ENCODE measurements at regions not wholly inside any gene's neighbourhood (a gene's known extent, or its start where the extent isn't known, plus 50 kb on each side); places are given as distances from the start of the nearest gene placed in this dataset.

DNA sequence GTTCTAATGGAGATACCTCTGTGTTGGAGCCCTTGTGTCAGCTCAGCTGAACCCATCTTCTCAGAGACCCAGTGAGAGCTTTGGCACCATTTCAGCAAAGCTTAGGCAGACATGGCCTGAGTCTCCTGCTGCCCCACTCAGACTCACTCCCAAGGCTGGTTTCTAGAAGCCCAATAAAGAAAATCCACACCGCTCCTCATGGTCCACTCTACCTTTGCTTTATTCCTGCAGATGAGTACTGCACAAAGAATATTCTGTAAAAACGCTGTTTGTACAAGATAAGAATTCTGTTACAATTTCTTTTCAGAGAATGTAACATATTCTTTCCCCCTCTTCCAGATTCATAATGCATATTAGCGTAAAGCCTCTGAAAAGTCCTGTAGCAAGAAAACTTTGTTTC is 129.3 kb downstream of the C5orf15 start:
- TF ChIP-seq ZNF70 (CRISPR knock-in tag; IDR thresholded peaks at IDR 0.05) (no peak), TCF4 (CRISPR knock-in tag; IDR thresholded peaks at IDR 0.05; ENCODE audit: borderline replicate concordance) (no peak), ZFP3 (CRISPR knock-in tag; IDR thresholded peaks at IDR 0.05) (no peak), ESRRG (CRISPR knock-in tag; IDR thresholded peaks at IDR 0.05) (no peak), SNAI2 (CRISPR knock-in tag; IDR thresholded peaks at IDR 0.05) (no peak), ZNF8 (CRISPR knock-in tag; IDR thresholded peaks at IDR 0.05) (no peak), ARNTL (CRISPR knock-in tag; IDR thresholded peaks at IDR 0.05; ENCODE audit: borderline replicate concordance, low read depth) (no peak), ZNF565 (CRISPR knock-in tag; conservative IDR thresholded peaks at IDR 0.05; ENCODE audit: low read depth) (no peak), OSR1 (CRISPR knock-in tag; IDR thresholded peaks at IDR 0.05) (no peak), ZFP30 (CRISPR knock-in tag; IDR thresholded peaks at IDR 0.05) (no peak), GLIS3 (CRISPR knock-in tag; IDR thresholded peaks at IDR 0.05) (no peak)
- TF ChIP-seq, protein P1, sequence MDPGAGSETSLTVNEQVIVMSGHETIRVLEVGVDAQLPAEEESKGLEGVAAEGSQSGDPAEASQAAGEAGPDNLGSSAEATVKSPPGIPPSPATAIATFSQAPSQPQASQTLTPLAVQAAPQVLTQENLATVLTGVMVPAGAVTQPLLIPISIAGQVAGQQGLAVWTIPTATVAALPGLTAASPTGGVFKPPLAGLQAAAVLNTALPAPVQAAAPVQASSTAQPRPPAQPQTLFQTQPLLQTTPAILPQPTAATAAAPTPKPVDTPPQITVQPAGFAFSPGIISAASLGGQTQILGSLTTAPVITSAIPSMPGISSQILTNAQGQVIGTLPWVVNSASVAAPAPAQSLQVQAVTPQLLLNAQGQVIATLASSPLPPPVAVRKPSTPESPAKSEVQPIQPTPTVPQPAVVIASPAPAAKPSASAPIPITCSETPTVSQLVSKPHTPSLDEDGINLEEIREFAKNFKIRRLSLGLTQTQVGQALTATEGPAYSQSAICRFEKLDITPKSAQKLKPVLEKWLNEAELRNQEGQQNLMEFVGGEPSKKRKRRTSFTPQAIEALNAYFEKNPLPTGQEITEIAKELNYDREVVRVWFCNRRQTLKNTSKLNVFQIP (CRISPR knock-in tag; IDR thresholded peaks at IDR 0.05; ENCODE audit: borderline replicate concordance, low read depth) = no peak
- TF ChIP-seq, protein P2, sequence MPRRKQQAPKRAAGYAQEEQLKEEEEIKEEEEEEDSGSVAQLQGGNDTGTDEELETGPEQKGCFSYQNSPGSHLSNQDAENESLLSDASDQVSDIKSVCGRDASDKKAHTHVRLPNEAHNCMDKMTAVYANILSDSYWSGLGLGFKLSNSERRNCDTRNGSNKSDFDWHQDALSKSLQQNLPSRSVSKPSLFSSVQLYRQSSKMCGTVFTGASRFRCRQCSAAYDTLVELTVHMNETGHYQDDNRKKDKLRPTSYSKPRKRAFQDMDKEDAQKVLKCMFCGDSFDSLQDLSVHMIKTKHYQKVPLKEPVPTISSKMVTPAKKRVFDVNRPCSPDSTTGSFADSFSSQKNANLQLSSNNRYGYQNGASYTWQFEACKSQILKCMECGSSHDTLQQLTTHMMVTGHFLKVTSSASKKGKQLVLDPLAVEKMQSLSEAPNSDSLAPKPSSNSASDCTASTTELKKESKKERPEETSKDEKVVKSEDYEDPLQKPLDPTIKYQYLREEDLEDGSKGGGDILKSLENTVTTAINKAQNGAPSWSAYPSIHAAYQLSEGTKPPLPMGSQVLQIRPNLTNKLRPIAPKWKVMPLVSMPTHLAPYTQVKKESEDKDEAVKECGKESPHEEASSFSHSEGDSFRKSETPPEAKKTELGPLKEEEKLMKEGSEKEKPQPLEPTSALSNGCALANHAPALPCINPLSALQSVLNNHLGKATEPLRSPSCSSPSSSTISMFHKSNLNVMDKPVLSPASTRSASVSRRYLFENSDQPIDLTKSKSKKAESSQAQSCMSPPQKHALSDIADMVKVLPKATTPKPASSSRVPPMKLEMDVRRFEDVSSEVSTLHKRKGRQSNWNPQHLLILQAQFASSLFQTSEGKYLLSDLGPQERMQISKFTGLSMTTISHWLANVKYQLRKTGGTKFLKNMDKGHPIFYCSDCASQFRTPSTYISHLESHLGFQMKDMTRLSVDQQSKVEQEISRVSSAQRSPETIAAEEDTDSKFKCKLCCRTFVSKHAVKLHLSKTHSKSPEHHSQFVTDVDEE (CRISPR knock-in tag; IDR thresholded peaks at IDR 0.05) = no peak
- TF ChIP-seq, protein P3, sequence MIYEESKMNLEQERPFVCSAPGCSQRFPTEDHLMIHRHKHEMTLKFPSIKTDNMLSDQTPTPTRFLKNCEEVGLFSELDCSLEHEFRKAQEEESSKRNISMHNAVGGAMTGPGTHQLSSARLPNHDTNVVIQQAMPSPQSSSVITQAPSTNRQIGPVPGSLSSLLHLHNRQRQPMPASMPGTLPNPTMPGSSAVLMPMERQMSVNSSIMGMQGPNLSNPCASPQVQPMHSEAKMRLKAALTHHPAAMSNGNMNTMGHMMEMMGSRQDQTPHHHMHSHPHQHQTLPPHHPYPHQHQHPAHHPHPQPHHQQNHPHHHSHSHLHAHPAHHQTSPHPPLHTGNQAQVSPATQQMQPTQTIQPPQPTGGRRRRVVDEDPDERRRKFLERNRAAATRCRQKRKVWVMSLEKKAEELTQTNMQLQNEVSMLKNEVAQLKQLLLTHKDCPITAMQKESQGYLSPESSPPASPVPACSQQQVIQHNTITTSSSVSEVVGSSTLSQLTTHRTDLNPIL (CRISPR knock-in tag; IDR thresholded peaks at IDR 0.05; ENCODE audit: low read depth) = no peak
- TF ChIP-seq, protein P4, sequence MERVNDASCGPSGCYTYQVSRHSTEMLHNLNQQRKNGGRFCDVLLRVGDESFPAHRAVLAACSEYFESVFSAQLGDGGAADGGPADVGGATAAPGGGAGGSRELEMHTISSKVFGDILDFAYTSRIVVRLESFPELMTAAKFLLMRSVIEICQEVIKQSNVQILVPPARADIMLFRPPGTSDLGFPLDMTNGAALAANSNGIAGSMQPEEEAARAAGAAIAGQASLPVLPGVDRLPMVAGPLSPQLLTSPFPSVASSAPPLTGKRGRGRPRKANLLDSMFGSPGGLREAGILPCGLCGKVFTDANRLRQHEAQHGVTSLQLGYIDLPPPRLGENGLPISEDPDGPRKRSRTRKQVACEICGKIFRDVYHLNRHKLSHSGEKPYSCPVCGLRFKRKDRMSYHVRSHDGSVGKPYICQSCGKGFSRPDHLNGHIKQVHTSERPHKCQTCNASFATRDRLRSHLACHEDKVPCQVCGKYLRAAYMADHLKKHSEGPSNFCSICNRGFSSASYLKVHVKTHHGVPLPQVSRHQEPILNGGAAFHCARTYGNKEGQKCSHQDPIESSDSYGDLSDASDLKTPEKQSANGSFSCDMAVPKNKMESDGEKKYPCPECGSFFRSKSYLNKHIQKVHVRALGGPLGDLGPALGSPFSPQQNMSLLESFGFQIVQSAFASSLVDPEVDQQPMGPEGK (CRISPR knock-in tag; IDR thresholded peaks at IDR 0.05; ENCODE audit: borderline replicate concordance) = no peak
- ATAC-seq = no peak

DNA sequence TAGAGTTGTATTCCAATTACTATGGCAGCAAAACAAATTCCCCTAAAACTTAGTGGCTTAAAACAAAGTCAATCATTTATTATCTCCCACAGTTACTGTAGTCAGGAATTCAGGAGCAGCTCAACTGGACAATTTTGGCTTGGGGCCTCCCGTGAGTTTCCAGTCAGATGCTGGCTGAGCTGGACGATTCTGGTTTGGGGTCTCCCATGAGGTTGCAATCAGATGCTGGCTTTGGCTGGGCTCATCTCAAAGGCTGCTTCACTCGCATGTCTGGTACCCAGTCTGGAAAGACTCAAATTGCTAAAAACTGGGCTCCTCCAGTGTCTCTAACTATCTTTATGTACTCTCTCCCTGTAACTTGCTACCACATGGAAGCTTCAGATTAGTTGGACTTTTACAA is 130.1 kb downstream of the C5orf15 start:
- ATAC-seq = no peak
- TF ChIP-seq CSDC2 (CRISPR knock-in tag; IDR thresholded peaks at IDR 0.05) (no peak), TCF4 (CRISPR knock-in tag; IDR thresholded peaks at IDR 0.05; ENCODE audit: borderline replicate concordance) (no peak), ZFP30 (CRISPR knock-in tag; IDR thresholded peaks at IDR 0.05) (no peak), ISL1 (CRISPR knock-in tag; IDR thresholded peaks at IDR 0.05) (no peak), ZFP3 (CRISPR knock-in tag; IDR thresholded peaks at IDR 0.05) (no peak), ZNF8 (CRISPR knock-in tag; IDR thresholded peaks at IDR 0.05) (no peak), BACH2 (CRISPR knock-in tag; IDR thresholded peaks at IDR 0.05; ENCODE audit: borderline replicate concordance) (no peak)
- TF ChIP-seq, protein P1 (CRISPR knock-in tag; IDR thresholded peaks at IDR 0.05; ENCODE audit: borderline replicate concordance, low read depth) = no peak
- TF ChIP-seq, protein P2 (CRISPR knock-in tag; IDR thresholded peaks at IDR 0.05) = no peak
